Activated T-cell treated with anti-CD3 and anti-CD28 coated beads, Interleukin-2, amount 50 U/mL, for 24 hours (primary cell): ENCODE measurements at regions not wholly inside any gene's neighbourhood (a gene's known extent, or its start where the extent isn't known, plus 50 kb on each side); places are given as distances from the start of the nearest gene placed in this dataset.
"Not testable (repeated sequence)": the region's sequence is repeated elsewhere in the genome, so short reads cannot be mapped to it uniquely, and the experiment has no call there.

Experiments used
- DNase-seq: peaks from one replicate; pipeline ENCODE4 v3.0.0-alpha.2; 2020
- H3K27ac Mint-ChIP-seq: 2 replicates; pipeline ENCODE4 v1.8.0; 2020; ENCODE audit warnings: mild to moderate bottlenecking, mixed read lengths
- H3K27me3 Mint-ChIP-seq: 2 replicates; pipeline ENCODE4 v1.8.0; 2020; ENCODE audit warnings: mixed read lengths
- H3K36me3 Mint-ChIP-seq: 2 replicates; pipeline ENCODE4 v1.8.0; 2020; ENCODE audit warnings: low read depth, mixed read lengths
- H3K4me1 Mint-ChIP-seq: 2 replicates; pipeline ENCODE4 v1.8.0; 2020; ENCODE audit warnings: low read depth, mixed read lengths
- H3K4me3 Mint-ChIP-seq: 2 replicates; pipeline ENCODE4 v1.8.0; 2020; ENCODE audit warnings: mild to moderate bottlenecking, moderate library complexity, mixed read lengths
- H3K9me3 Mint-ChIP-seq: 2 replicates; pipeline ENCODE4 v1.8.0; 2020; ENCODE audit warnings: mixed read lengths

DNA sequence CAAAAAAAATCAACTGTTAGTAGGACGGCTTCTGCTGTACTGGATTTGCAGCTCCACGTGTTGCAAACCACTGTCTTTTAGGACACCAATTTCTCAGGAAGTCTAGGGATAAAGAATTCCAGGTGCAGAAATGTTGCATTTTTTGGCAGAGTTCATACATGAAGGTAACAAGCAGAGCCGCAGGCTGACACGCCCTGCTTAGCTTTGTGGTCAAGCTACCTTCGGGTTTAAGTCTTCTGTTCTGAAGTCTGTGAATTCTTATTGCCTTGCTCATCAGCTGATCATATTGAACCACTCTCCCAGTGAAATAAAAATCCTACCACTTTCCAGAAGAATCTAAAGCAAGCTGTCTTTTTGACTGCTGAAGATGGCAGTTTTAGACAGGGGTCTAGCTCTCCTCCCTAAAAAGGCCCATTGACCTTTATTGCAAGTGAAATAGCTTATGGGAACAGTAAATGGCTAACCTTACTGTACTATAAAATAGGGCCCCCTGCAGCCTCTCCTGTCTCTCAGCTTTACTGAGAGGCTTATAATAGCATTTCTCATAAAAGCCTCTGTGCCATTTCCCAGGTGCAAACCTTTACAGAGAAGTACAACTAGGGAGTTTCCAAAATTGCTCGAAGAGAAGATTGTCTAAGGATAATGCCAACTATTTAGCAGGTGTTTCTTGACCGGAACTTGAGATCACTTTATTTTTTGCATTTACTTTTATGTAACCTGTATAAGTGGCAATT lies 262.2 kb upstream of the IL12A start:
- Mint-ChIP-seq H3K4me3 (no peak overlapping the region), H3K9me3 (no peaks in the 10 kb centered on the region), H3K27me3 (no peaks in the 10 kb centered on the region), H3K36me3 (no peaks in the 10 kb centered on the region), H3K27ac (no peak overlapping the region), H3K4me1 (no peaks in the 10 kb centered on the region)
- no peak for DNase-seq

DNA sequence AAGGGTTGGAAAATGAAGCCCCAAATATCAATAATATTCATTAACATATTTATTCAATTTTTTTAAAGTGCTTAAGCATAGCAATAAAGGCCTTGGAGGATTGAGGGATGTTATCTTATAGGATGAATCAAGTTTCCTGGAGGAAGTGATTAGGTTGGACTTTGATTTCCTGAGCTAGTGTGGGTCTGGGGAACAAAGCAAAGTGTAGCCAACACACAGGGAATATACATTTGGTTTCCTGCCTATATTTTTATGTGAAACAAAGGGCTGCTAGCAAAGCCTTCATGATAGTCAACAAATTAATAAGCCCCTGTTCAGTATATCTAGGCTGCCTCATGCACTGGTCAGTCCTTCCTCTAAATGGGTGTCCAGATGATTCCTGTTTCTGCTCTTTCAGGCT lies 261.1 kb upstream of the IL12A start:
- DNase-seq, result no peak
- no peaks in the 10 kb centered on the region for H3K9me3 Mint-ChIP-seq
- no peaks in the 10 kb centered on the region for H3K27me3 Mint-ChIP-seq

GRCh38 chr3:159731254-159731653 lies 257.4 kb upstream of the IL12A start:
- Mint-ChIP-seq H3K9me3 (no peaks in the 10 kb centered on the region), H3K4me3 (no peak overlapping the region), H3K27ac (no peak overlapping the region), H3K36me3 (no peaks in the 10 kb centered on the region), H3K27me3 (peaks cover under 1% of the 10 kb centered on the region), H3K4me1 (no peaks in the 10 kb centered on the region)
- DNase-seq, result no peak

More for the DNA sequence above, 261.1 kb upstream of the IL12A start:
- Mint-ChIP-seq H3K36me3 (no peaks in the 10 kb centered on the region), H3K4me1 (no peaks in the 10 kb centered on the region), H3K4me3 (no peak overlapping the region), H3K27ac (no peak overlapping the region)

GRCh38 chr3:159732172-159733111 lies 256.2 kb upstream of the IL12A start:
- no peak overlapping the region for H3K27ac Mint-ChIP-seq
- no peaks in the 10 kb centered on the region for H3K36me3 Mint-ChIP-seq
- no peak for DNase-seq

GRCh38 chr3:159733194-159733860 lies 255.3 kb upstream of the IL12A start:
- Mint-ChIP-seq H3K36me3 (no peaks in the 10 kb centered on the region), H3K4me1 (no peaks in the 10 kb centered on the region)
- no peak for DNase-seq

More at GRCh38 chr3:159732172-159733111, 256.2 kb upstream of the IL12A start:
- H3K4me3 Mint-ChIP-seq, result no peak overlapping the region
- no peaks in the 10 kb centered on the region for H3K4me1 Mint-ChIP-seq
- H3K27me3 Mint-ChIP-seq, result peaks cover 3% of the 10 kb centered on the region
- no peaks in the 10 kb centered on the region for H3K9me3 Mint-ChIP-seq

DNA sequence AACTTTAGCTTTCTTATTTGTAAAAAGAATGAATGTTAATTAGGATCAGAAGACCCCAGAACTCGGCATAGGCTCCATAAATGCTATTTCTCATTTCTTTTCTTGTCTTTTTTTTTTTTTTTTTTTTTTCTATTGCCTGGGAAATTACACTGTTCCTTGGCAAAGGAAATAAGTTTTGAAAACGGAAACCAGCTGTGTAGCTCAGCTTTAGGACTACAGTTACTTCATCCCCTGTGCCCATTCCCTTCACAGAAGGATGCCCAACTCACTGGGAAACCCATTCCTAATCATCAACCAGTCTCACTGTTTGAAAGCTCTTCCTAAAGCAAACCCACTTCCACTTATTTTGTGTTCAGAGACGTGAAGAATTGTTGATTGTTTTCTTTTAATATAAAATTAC lies 254.0 kb upstream of the IL12A start:
- no peaks in the 10 kb centered on the region for H3K4me1 Mint-ChIP-seq
- no peak overlapping the region for H3K27ac Mint-ChIP-seq
- DNase-seq, result no peak
- peaks cover 3% of the 10 kb centered on the region for H3K27me3 Mint-ChIP-seq
- H3K9me3 Mint-ChIP-seq, result no peaks in the 10 kb centered on the region
- no peaks in the 10 kb centered on the region for H3K36me3 Mint-ChIP-seq
- H3K4me3 Mint-ChIP-seq, result no peak overlapping the region

More at GRCh38 chr3:159733194-159733860, 255.3 kb upstream of the IL12A start:
- H3K9me3 Mint-ChIP-seq, result no peaks in the 10 kb centered on the region
- no peak overlapping the region for H3K27ac Mint-ChIP-seq
- H3K4me3 Mint-ChIP-seq, result no peak overlapping the region
- peaks cover 3% of the 10 kb centered on the region for H3K27me3 Mint-ChIP-seq

- Mint-ChIP-seq H3K9me3 (no peaks in the 10 kb centered on the region), H3K27me3 (peaks cover 3% of the 10 kb centered on the region), H3K27ac (no peak overlapping the region), H3K4me3 (no peak overlapping the region), H3K4me1 (no peaks in the 10 kb centered on the region), H3K36me3 (no peaks in the 10 kb centered on the region)
- DNase-seq, result no peak
Observed at GRCh38 chr3:159739166-159739565, 249.5 kb upstream of the IL12A start.

- Mint-ChIP-seq H3K27me3 (peaks cover 3% of the 10 kb centered on the region), H3K27ac (no peak overlapping the region), H3K9me3 (no peaks in the 10 kb centered on the region), H3K36me3 (no peaks in the 10 kb centered on the region), H3K4me1 (no peaks in the 10 kb centered on the region), H3K4me3 (no peak overlapping the region)
- no peak for DNase-seq
Observed at GRCh38 chr3:159739969-159740368, 248.7 kb upstream of the IL12A start.

DNA sequence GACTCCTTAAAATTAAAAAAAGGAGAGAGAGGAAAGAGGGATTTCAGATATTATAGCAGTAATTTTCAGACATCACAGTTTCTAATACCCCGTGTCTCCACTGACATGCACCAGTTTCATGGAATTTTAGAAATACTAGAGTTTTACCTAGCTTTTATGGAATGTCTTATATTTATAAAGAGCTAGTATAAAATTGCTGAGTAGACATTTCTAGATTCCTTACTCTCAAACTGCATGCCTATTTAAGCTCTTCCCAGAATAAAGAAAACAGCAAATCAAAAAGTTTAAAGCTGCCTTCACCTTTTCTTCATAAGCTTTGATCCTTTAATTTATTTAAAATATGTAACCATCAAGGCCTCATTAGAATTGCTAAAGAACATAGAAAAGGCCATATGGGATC lies 247.4 kb upstream of the IL12A start:
- H3K36me3 Mint-ChIP-seq, result no peaks in the 10 kb centered on the region
- H3K9me3 Mint-ChIP-seq, result no peaks in the 10 kb centered on the region
- H3K27ac Mint-ChIP-seq, result no peak overlapping the region
- H3K4me1 Mint-ChIP-seq, result no peaks in the 10 kb centered on the region
- DNase-seq, result no peak
- peaks cover 2% of the 10 kb centered on the region for H3K27me3 Mint-ChIP-seq
- no peak overlapping the region for H3K4me3 Mint-ChIP-seq

GRCh38 chr3:159748425-159748824 lies 240.2 kb upstream of the IL12A start:
- Mint-ChIP-seq H3K4me1 (no peaks in the 10 kb centered on the region), H3K27ac (no peak overlapping the region), H3K9me3 (no peaks in the 10 kb centered on the region), H3K4me3 (no peak overlapping the region), H3K36me3 (no peaks in the 10 kb centered on the region), H3K27me3 (no peaks in the 10 kb centered on the region)
- no peak for DNase-seq

GRCh38 chr3:159749406-159749805 lies 239.2 kb upstream of the IL12A start:
- Mint-ChIP-seq H3K9me3 (peaks cover under 1% of the 10 kb centered on the region), H3K27ac (no peak overlapping the region), H3K4me1 (no peaks in the 10 kb centered on the region), H3K27me3 (no peaks in the 10 kb centered on the region), H3K36me3 (no peaks in the 10 kb centered on the region), H3K4me3 (no peak overlapping the region)
- DNase-seq, result no peak

DNA sequence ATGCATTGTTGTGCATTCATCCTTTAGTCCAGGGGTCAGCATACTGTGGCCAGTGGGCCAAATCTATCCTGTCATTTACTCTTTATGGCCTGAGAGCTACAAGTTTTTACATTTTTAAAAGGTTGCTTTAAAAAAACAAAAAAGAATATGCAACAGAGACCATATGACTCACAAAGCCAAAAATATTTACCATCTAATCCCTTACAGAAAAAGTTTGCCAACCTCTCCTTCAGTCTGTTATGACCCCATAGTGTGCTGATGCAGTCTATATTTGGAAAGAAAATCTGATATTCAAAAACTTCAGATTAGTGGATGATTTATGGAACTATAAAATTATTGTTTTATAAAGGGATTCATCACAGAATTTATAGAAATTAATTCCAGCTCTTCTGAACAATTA lies 237.5 kb upstream of the IL12A start:
- H3K27me3 Mint-ChIP-seq, result no peaks in the 10 kb centered on the region
- DNase-seq, result no peak
- no peak overlapping the region for H3K27ac Mint-ChIP-seq
- H3K4me3 Mint-ChIP-seq, result no peak overlapping the region
- H3K36me3 Mint-ChIP-seq, result no peaks in the 10 kb centered on the region
- H3K9me3 Mint-ChIP-seq, result peaks cover 7% of the 10 kb centered on the region
- no peaks in the 10 kb centered on the region for H3K4me1 Mint-ChIP-seq

- Mint-ChIP-seq H3K4me1 (no peaks in the 10 kb centered on the region), H3K36me3 (no peaks in the 10 kb centered on the region), H3K27ac (no peak overlapping the region), H3K4me3 (no peak overlapping the region), H3K27me3 (no peaks in the 10 kb centered on the region), H3K9me3 (peaks cover 7% of the 10 kb centered on the region)
- DNase-seq, result no peak
Observed at GRCh38 chr3:159751752-159752151, 236.9 kb upstream of the IL12A start.

- not testable (repeated sequence) for H3K36me3 Mint-ChIP-seq, H3K4me1 Mint-ChIP-seq, H3K9me3 Mint-ChIP-seq, H3K4me3 Mint-ChIP-seq, H3K27ac Mint-ChIP-seq, DNase-seq
- peaks cover 12% of the 10 kb centered on the region for H3K27me3 Mint-ChIP-seq
Observed at GRCh38 chr3:159756279-159757207, 232.1 kb upstream of the IL12A start.
